Neural progenitor cell (in vitro differentiated cells): ENCODE measurements at regions not wholly inside any gene's neighbourhood (a gene's known extent, or its start where the extent isn't known, plus 50 kb on each side); places are given as distances from the start of the nearest gene placed in this dataset.
"Not testable (repeated sequence)": the region's sequence is repeated elsewhere in the genome, so short reads cannot be mapped to it uniquely, and the experiment has no call there.

Experiments
- DNase-seq: peaks from one replicate; pipeline ENCODE4 v3.0.0-alpha.2; 2016; ENCODE audit warnings: low spot score
- H2AFZ ChIP-seq: fragments of 200-600 bp; sonication (generic); replicated peaks from 2 replicates; pipeline ENCODE4 v1.6.1; 2016; ENCODE audit warnings: antibody characterized with exemption
- H3F3A ChIP-seq: fragments of 200-600 bp; sonication (generic); 2 replicates; pipeline ENCODE4 v1.6.1; 2016; ENCODE audit warnings: antibody characterized with exemption, low read depth
- H3K27ac ChIP-seq: fragments of 200-600 bp; sonication (generic); 2 replicates; pipeline ENCODE4 v1.5.1; 2016; ENCODE audit warnings: mild to moderate bottlenecking
- H3K27me3 ChIP-seq: fragments of 200-600 bp; sonication (generic); 2 replicates; pipeline ENCODE4 v1.6.1; 2016; ENCODE audit warnings: mild to moderate bottlenecking, moderate library complexity
- H3K36me3 ChIP-seq: fragments of 200-600 bp; sonication (generic); 2 replicates; pipeline ENCODE4 v1.5.1; 2016
- H3K4me1 ChIP-seq: fragments of 200-600 bp; sonication (generic); 2 replicates; pipeline ENCODE4 v1.6.1; 2016; ENCODE audit warnings: mixed run types
- H3K4me2 ChIP-seq: fragments of 200-600 bp; sonication (generic); 2 replicates; pipeline ENCODE4 v1.6.1; 2016
- H3K4me3 ChIP-seq: fragments of 200-600 bp; sonication (generic); 2 replicates; pipeline ENCODE4 v1.5.1; 2016
- H3K79me2 ChIP-seq: fragments of 200-600 bp; sonication (generic); 2 replicates; pipeline ENCODE4 v1.6.1; 2016; ENCODE audit warnings: low read depth
- H3K9ac ChIP-seq: fragments of 200-600 bp; sonication (generic); 2 replicates; pipeline ENCODE4 v1.6.1; 2016
- H3K9me3 ChIP-seq: fragments of 200-600 bp; sonication (generic); 2 replicates; pipeline ENCODE4 v1.5.1; 2016; ENCODE audit warnings: low read depth
- H4K20me1 ChIP-seq: fragments of 200-600 bp; sonication (generic); 2 replicates; pipeline ENCODE4 v1.6.1; 2016; ENCODE audit warnings: low read depth
- H3K27ac Mint-ChIP-seq: 3 replicates; pipeline ENCODE4 v1.8.0; 2021; ENCODE audit warnings: mixed read lengths
- H3K27me3 Mint-ChIP-seq: 2 replicates; pipeline ENCODE4 v1.8.0; 2022; ENCODE audit warnings: low read depth, mild to moderate bottlenecking, inconsistent platforms, moderate library complexity, mixed read lengths; ENCODE audit not compliant: insufficient read depth
- H3K36me3 Mint-ChIP-seq: 3 replicates; pipeline ENCODE4 v1.8.0; 2021; ENCODE audit warnings: mixed read lengths
- H3K4me1 Mint-ChIP-seq: 3 replicates; pipeline ENCODE4 v1.8.0; 2021; ENCODE audit warnings: mixed read lengths
- H3K4me3 Mint-ChIP-seq: 3 replicates; pipeline ENCODE4 v1.8.0; 2021; ENCODE audit warnings: mild to moderate bottlenecking, moderate library complexity, mixed read lengths
- H3K9me3 Mint-ChIP-seq: 3 replicates; pipeline ENCODE4 v1.8.0; 2020; ENCODE audit warnings: mixed read lengths
- EZH2 ChIP-seq: fragments of 200-600 bp; sonication (generic); IDR thresholded peaks from 2 replicates; pipeline ENCODE4 v1.6.1; 2017; ENCODE audit warnings: antibody characterized with exemption, mild to moderate bottlenecking, moderate library complexity
- EZH2phosphoT487 ChIP-seq: fragments of 200-600 bp; sonication (generic); IDR thresholded peaks from 2 replicates; pipeline ENCODE4 v1.6.1; 2017; ENCODE audit warnings: antibody characterized with exemption
- TF ChIP-seq, protein P1 (sequence below): fragments of 200-600 bp; sonication (generic); IDR thresholded peaks from 2 replicates; pipeline ENCODE4 v1.5.1; 2017; ENCODE audit warnings: antibody characterized with exemption, mild to moderate bottlenecking

DNA sequence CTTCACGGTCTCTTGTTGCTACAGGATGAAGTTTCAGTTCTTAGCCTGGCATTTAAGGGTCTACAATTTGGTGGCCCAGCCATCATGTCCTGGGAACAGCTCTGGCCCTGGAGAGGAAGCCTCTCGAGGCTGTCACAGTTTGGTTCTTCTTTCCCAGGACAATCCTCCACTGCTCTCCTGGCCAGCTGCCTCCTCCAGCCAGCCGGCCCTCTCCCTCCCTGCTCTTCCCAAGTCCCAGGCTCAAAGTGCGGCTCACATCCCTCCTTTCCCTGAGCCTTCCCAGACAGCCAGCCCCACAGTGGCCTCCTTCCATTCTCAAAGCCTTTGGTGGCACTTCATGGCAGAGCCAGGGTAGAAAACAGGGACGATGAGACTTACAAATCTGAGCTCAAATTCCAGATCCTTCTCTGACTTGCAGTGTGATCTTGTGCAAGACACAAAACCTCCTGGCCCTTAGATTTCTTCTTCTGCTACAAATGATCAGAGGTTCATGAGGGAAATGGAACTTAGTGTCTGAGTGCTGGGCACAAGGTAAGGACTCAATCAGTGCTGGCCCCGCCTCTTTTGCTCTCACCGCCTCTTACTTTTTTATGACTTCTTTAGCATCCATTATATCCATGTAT, 223.8 kb upstream of the ECI2 start:
- H3K36me3 Mint-ChIP-seq = no peaks in the 10 kb centered on the region
- H3K27ac Mint-ChIP-seq = peak overlapping the region; percentile 81
- DNase-seq = no peak
- Histone ChIP-seq H3K79me2 (no peaks in the 10 kb centered on the region), H3K36me3 (no peaks in the 10 kb centered on the region), H3K4me1 (peaks cover 10% of the 10 kb centered on the region), H3K27me3 (no peaks in the 10 kb centered on the region), H4K20me1 (no peaks in the 10 kb centered on the region), H3F3A (no peaks in the 10 kb centered on the region), H3K27ac (no peak overlapping the region), H2AFZ (no peak overlapping the region), H3K4me3 (no peak overlapping the region), H3K9me3 (no peaks in the 10 kb centered on the region), H3K9ac (no peak overlapping the region), H3K4me2 (no peak overlapping the region)
- peaks cover 24% of the 10 kb centered on the region for H3K4me1 Mint-ChIP-seq
- H3K9me3 Mint-ChIP-seq = no peaks in the 10 kb centered on the region
- no peak overlapping the region for H3K4me3 Mint-ChIP-seq
- peaks cover 16% of the 10 kb centered on the region for H3K27me3 Mint-ChIP-seq
- TF ChIP-seq EZH2 (no peak), EZH2phosphoT487 (no peak)
- TF ChIP-seq, protein P1, sequence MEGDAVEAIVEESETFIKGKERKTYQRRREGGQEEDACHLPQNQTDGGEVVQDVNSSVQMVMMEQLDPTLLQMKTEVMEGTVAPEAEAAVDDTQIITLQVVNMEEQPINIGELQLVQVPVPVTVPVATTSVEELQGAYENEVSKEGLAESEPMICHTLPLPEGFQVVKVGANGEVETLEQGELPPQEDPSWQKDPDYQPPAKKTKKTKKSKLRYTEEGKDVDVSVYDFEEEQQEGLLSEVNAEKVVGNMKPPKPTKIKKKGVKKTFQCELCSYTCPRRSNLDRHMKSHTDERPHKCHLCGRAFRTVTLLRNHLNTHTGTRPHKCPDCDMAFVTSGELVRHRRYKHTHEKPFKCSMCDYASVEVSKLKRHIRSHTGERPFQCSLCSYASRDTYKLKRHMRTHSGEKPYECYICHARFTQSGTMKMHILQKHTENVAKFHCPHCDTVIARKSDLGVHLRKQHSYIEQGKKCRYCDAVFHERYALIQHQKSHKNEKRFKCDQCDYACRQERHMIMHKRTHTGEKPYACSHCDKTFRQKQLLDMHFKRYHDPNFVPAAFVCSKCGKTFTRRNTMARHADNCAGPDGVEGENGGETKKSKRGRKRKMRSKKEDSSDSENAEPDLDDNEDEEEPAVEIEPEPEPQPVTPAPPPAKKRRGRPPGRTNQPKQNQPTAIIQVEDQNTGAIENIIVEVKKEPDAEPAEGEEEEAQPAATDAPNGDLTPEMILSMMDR = no peak

DNA sequence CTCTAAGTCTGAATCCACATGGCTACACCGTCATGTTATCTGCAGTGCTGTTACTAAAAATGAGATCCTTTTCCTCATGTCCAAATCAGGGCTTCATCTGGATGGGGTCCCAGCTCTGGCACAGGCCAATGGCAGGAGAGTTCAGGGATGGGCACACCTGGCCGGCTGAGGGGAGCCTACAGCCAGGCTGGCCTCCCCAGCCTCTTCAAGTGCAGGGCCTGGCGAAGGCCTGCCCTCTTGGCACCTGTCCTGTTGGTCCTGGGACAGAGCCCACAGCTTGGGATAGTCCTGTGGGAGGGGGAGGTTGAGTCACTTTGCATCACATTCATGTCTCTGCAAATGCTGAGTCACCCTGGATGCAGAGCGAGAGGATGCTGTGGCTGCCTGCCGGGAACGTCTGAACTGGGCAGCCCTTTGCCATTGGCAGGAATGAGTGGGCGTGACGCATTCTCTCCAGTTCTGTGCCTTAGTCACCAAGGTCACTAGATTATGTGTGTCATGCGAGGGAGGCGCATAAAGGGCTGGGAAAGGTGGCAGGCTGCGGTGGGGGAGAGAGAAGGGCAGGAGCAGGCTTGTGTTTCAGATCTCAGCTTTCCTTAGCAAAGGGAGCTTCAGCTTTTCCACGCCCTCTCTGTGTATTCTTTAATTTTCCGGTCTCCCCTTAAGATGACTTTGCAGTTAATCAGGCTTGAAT, 223.2 kb upstream of the ECI2 start:
- Histone ChIP-seq H3K4me2 (no peak overlapping the region), H3K27me3 (no peaks in the 10 kb centered on the region)

GRCh38 chr6:4357660-4358152, 222.3 kb upstream of the ECI2 start:
- not testable (repeated sequence) for H3K9me3 ChIP-seq, H3K36me3 Mint-ChIP-seq, H3K79me2 ChIP-seq, H3K27ac ChIP-seq, H3K4me1 ChIP-seq, H3K4me2 ChIP-seq, H3K4me3 Mint-ChIP-seq, H3K27me3 ChIP-seq, H3K9me3 Mint-ChIP-seq, H3F3A ChIP-seq, H3K9ac ChIP-seq, H3K36me3 ChIP-seq, H2AFZ ChIP-seq, DNase-seq, H3K4me3 ChIP-seq, H4K20me1 ChIP-seq
- peaks cover 22% of the 10 kb centered on the region for H3K4me1 Mint-ChIP-seq
- peak overlapping the region; percentile 74 for H3K27ac Mint-ChIP-seq
- H3K27me3 Mint-ChIP-seq = peaks cover 19% of the 10 kb centered on the region

More for the DNA sequence above, 223.2 kb upstream of the ECI2 start:
- Histone ChIP-seq H3K4me1 (peaks cover 5% of the 10 kb centered on the region), H3K4me3 (no peak overlapping the region), H3K9ac (no peak overlapping the region), H3K27ac (no peak overlapping the region), H3K79me2 (no peaks in the 10 kb centered on the region), H3K36me3 (no peaks in the 10 kb centered on the region), H3F3A (no peaks in the 10 kb centered on the region), H3K9me3 (no peaks in the 10 kb centered on the region), H2AFZ (no peak overlapping the region), H4K20me1 (no peaks in the 10 kb centered on the region)
- H3K4me1 Mint-ChIP-seq = peaks cover 24% of the 10 kb centered on the region
- TF ChIP-seq EZH2phosphoT487 = no peak
- TF ChIP-seq EZH2 = no peak
- TF ChIP-seq, protein P1 = no peak
- no peaks in the 10 kb centered on the region for H3K9me3 Mint-ChIP-seq
- peaks cover 13% of the 10 kb centered on the region for H3K27me3 Mint-ChIP-seq
- DNase-seq = peak; percentile 24
- no peak overlapping the region for H3K4me3 Mint-ChIP-seq
- no peaks in the 10 kb centered on the region for H3K36me3 Mint-ChIP-seq
- H3K27ac Mint-ChIP-seq = peak overlapping the region; percentile 81
